Pancreas (tissue), 10 donors: ENCODE measurements at regions not wholly inside any gene's neighbourhood (a gene's known extent, or its start where the extent isn't known, plus 50 kb on each side); places are given as distances from the start of the nearest gene placed in this dataset.
"Not testable (repeated sequence)": the region's sequence is repeated elsewhere in the genome, so short reads cannot be mapped to it uniquely, and the experiment has no call there.

Experiments used
- ATAC-seq, 4 donors: fragments of 200-7000 bp; cut with Tn5 transposase; one replicate each; pipeline versions ENCODE4 v1.8.0 to v1.9.1; 2020; ENCODE audit warnings: mild to moderate bottlenecking in 4 of 4, moderate library complexity in 4 of 4
- DNase-seq, 6 donors: peaks; one replicate each; pipeline ENCODE4 v3.0.0-alpha.2; 2020
- FAIRE-seq: peaks from 2 replicates; lab custom pipeline; 2012; peaks lifted over from hg19 to GRCh38; lab: Jason Lieb, UNC
- H3K27ac ChIP-seq, 4 donors: fragments of 200-600 bp; sonication (generic); 1 replicate in 3 of 4; 2 replicates in 1 of 4; pipeline versions ENCODE4 v1.5.0 to v1.8.0; 2020
- H3K27me3 ChIP-seq, 4 donors: fragments of 200-600 bp; one replicate each; pipeline ENCODE4 v1.8.0; 2021
- H3K36me3 ChIP-seq, 3 donors: fragments of 200-600 bp; sonication (generic) in 1 of 3; one replicate each; pipeline versions ENCODE4 v1.5.0 to v1.8.0; 2020 to 2021
- H3K4me1 ChIP-seq, 3 donors: fragments of 200-600 bp; one replicate each; pipeline ENCODE4 v1.8.0; 2021
- H3K4me3 ChIP-seq, 4 donors: fragments of 200-600 bp; sonication (generic) in 2 of 4; one replicate each; pipeline versions ENCODE4 v1.5.0 to v1.8.0; 2020 to 2021
- H3K9me3 ChIP-seq, 4 donors: fragments of 200-600 bp; one replicate each; pipeline ENCODE4 v1.8.0; 2021
- WGBS, 2 donors: extraction: QIAGEN DNeasy Blood & Tissue Kit; methylation state at CpG; one replicate each; pipeline ENCODE4 v1.1.7; 2013; 5-methylcytosine and 5-hydroxymethylcytosine counted together
- intact Hi-C, 3 donors: fragments of 100-400 bp; cut with DNase I; formaldehyde crosslinking; loops; one replicate each; pipeline versions ENCODE4 v1.11.1 to v1.14.2; 2022
- TF ChIP-seq, protein P1 (sequence below), 4 donors: fragments of 200-600 bp; sonication (generic) in 3 of 4; IDR thresholded peaks; one replicate each; pipeline versions ENCODE4 v1.5.0 to v1.8.0; 2021; ENCODE audit warnings: antibody characterized with exemption in 4 of 4
- donor health status: healthy with polysubstance abuse.
- donor health status: DM: no; HTN: no; CAD: no; lungs with moderate emphysema.
- donor health status: DM: no; HTN: no; CAD: no.
- donor health status: control.
- donor health status: control.
- donor health status: Bipolar disorder and iron deficiency.
- donor health status: DM: yes; HTN: yes; CAD: no.
- donor health status: DM: no; HTN: no; CAD: no.
- donor health status: DM: no; HTN: no; CAD: no.
- donor health status: DM: yes; HTN: yes; CAD: no.

DNA sequence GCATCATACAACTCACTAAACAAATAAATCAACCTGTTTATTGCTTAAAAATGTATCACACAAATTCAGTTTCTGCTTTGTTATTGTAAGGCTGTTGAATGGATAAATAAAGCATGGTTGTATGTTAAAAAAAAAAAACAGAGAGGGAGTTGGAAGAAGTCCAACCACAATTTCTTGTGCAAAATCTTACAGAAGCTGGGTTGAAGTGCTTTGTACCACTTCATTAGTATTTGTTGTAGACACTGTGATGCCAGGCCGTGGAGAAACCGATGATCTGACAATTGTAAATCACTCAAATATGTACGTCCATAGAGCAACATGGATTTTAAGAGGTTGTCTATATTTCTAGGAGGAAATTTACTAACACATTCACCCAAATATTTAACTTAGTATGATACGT is 132.6 kb upstream of the MXRA5 start:
- H3K4me1 ChIP-seq: no peaks in the 10 kb centered on the region
- no peaks in the 10 kb centered on the region for H3K36me3 ChIP-seq
- TF ChIP-seq, protein P1, sequence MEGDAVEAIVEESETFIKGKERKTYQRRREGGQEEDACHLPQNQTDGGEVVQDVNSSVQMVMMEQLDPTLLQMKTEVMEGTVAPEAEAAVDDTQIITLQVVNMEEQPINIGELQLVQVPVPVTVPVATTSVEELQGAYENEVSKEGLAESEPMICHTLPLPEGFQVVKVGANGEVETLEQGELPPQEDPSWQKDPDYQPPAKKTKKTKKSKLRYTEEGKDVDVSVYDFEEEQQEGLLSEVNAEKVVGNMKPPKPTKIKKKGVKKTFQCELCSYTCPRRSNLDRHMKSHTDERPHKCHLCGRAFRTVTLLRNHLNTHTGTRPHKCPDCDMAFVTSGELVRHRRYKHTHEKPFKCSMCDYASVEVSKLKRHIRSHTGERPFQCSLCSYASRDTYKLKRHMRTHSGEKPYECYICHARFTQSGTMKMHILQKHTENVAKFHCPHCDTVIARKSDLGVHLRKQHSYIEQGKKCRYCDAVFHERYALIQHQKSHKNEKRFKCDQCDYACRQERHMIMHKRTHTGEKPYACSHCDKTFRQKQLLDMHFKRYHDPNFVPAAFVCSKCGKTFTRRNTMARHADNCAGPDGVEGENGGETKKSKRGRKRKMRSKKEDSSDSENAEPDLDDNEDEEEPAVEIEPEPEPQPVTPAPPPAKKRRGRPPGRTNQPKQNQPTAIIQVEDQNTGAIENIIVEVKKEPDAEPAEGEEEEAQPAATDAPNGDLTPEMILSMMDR (IDR thresholded peaks at IDR 0.05): no peak
- H3K9me3 ChIP-seq: no peaks in the 10 kb centered on the region
- WGBS, 2 donors: 76 to 77% methylated on average over 4 of the region's 4 CpGs
- no peak for ATAC-seq
- FAIRE-seq: no peak
- H3K27me3 ChIP-seq: no peaks in the 10 kb centered on the region
- no peak for DNase-seq
- H3K4me3 ChIP-seq: no peak overlapping the region
- H3K27ac ChIP-seq: no peak overlapping the region
- intact Hi-C loops: no loop called here

- WGBS, 2 donors: 76 to 82% methylated on average over 4 of the region's 4 CpGs
Measured at GRCh38 chrX:3476973-3477372, 130.5 kb upstream of the MXRA5 start.

GRCh38 chrX:3470211-3470679 is 123.8 kb upstream of the MXRA5 start:
- H3K36me3 ChIP-seq, intact Hi-C loops, FAIRE-seq, H3K27me3 ChIP-seq, H3K9me3 ChIP-seq, H3K4me3 ChIP-seq: not testable (repeated sequence)
- Histone ChIP-seq H3K27ac (peak overlapping the region in 2 of 4 donors; percentile 66 to 71), H3K4me1 (peaks cover 0 to 11% (median 0%) of the 10 kb centered on the region in 3 donors)
- peak; percentile 82 to 94 (median 89) for ATAC-seq
- DNase-seq: peak in 4 of 6 donors; percentile 50 to 73 (median 66)
- 21 to 23% methylated on average over 7 of the region's 7 CpGs for WGBS, 2 donors

More at GRCh38 chrX:3476973-3477372, 130.5 kb upstream of the MXRA5 start:
- TF ChIP-seq, protein P1 (IDR thresholded peaks at IDR 0.05): no peak
- Histone ChIP-seq H3K9me3 (no peaks in the 10 kb centered on the region), H3K4me1 (peaks cover 0 to 3% (median 0%) of the 10 kb centered on the region in 3 donors), H3K27me3 (no peaks in the 10 kb centered on the region), H3K27ac (no peak overlapping the region), H3K4me3 (no peak overlapping the region), H3K36me3 (no peaks in the 10 kb centered on the region)
- no peak for ATAC-seq
- intact Hi-C loops: no loop called here
- no peak for FAIRE-seq
- DNase-seq: no peak

GRCh38 chrX:3468031-3468430 is 121.6 kb upstream of the MXRA5 start:
- no peak overlapping the region for H3K27ac ChIP-seq
- 87 to 98% methylated on average over 2 of the region's 2 CpGs for WGBS, 2 donors

GRCh38 chrX:3465017-3465416 is 118.6 kb upstream of the MXRA5 start:
- H3K4me1 ChIP-seq: no peaks in the 10 kb centered on the region
- no peak overlapping the region for H3K4me3 ChIP-seq
- ATAC-seq (no peak), FAIRE-seq (no peak), DNase-seq (no peak)
- H3K27me3 ChIP-seq: no peaks in the 10 kb centered on the region
- no peak overlapping the region for H3K27ac ChIP-seq
- H3K9me3 ChIP-seq: no peaks in the 10 kb centered on the region
- TF ChIP-seq, protein P1 (IDR thresholded peaks at IDR 0.05): no peak
- 82 to 88% methylated on average over 5 of the region's 5 CpGs for WGBS, 2 donors
- intact Hi-C loops: no loop called here
- H3K36me3 ChIP-seq: no peaks in the 10 kb centered on the region

More at GRCh38 chrX:3468031-3468430, 121.6 kb upstream of the MXRA5 start:
- TF ChIP-seq, protein P1 (IDR thresholded peaks at IDR 0.05): no peak
- Histone ChIP-seq H3K36me3 (no peaks in the 10 kb centered on the region), H3K9me3 (no peaks in the 10 kb centered on the region), H3K4me3 (no peak overlapping the region), H3K4me1 (peaks cover 0 to 11% (median 0%) of the 10 kb centered on the region in 3 donors), H3K27me3 (no peaks in the 10 kb centered on the region)
- DNase-seq (no peak), FAIRE-seq (no peak), ATAC-seq (no peak)
- intact Hi-C loops: no loop called here
